GM12878 (cell line): ENCODE measurements at regions not wholly inside any gene's neighbourhood (a gene's known extent, or its start where the extent isn't known, plus 50 kb on each side); places are given as distances from the start of the nearest gene placed in this dataset.

Source experiments
- ATAC-seq: fragments of 200-7000 bp; cut with Tn5 transposase; 3 replicates; pipeline ENCODE4 v1.9.1; 2020; ENCODE audit warnings: mild to moderate bottlenecking, moderate library complexity
- BruUV-seq: library from RNA; stranded (reverse); fragments of 400-500 nt; replicated peaks from 2 replicates; lab custom pipeline; 2021; lab: Mats Ljungman, UMichigan
- CTCF ChIA-PET: fragments of 300-600 bp; sonication (Branson Sonifier 250); formaldehyde crosslinking; extraction: SDS; loops from one replicate; lab custom pipeline; 2021; ENCODE audit warnings: inconsistent platforms; lab: Yijun Ruan, JAX
- POLR2A ChIA-PET: fragments of 350-600 bp; formaldehyde crosslinking; extraction: SDS; loops from one replicate; lab custom pipeline; 2021; ENCODE audit warnings: inconsistent platforms; lab: Charles Lee
- RAD21 ChIA-PET: fragments of 300-600 bp; sonication (Branson Sonifier 250); formaldehyde crosslinking; loops from one replicate; lab custom pipeline; 2023; ENCODE audit warnings: antibody characterized with exemption; ENCODE audit not compliant: unreplicated experiment; lab: Charles Lee
- SMC1A ChIA-PET: fragments of 300-600 bp; sonication (Branson Sonifier 250); formaldehyde crosslinking; loops from one replicate; lab custom pipeline; 2023; ENCODE audit not compliant: unreplicated experiment, uncharacterized antibody; lab: Charles Lee
- DNase-seq: peaks from one replicate; pipeline ENCODE4 v3.0.0-alpha.2; 2011; ENCODE audit warnings: low read depth, low spot score
- FAIRE-seq: peaks from 3 replicates; lab custom pipeline; 2011; peaks lifted over from hg19 to GRCh38; lab: Jason Lieb, UNC
- H2AFZ ChIP-seq: 2 replicates; pipeline ENCODE4 v1.6.0; 2011; ENCODE audit warnings: low read depth, low read length, control low read depth; ENCODE audit not compliant: control insufficient read depth
- H3K27ac ChIP-seq: 2 replicates; pipeline ENCODE4 v1.5.1; 2011; ENCODE audit warnings: control low read depth; ENCODE audit not compliant: control insufficient read depth, insufficient read depth
- H3K27me3 ChIP-seq, 2 experiments: replicated peaks in 1 of 2; 2 replicates each; pipeline versions ENCODE4 v1.6.0 to v1.6.1; 2011; ENCODE audit warnings: low read length in 1 of 2; ENCODE audit not compliant: control insufficient read depth in 2 of 2, insufficient read depth in 2 of 2
- H3K36me3 ChIP-seq, 2 experiments: 2 replicates each; pipeline ENCODE4 v1.5.1; 2011; ENCODE audit warnings: low read length in 1 of 2; ENCODE audit not compliant: control insufficient read depth in 2 of 2, insufficient read depth in 2 of 2
- H3K4me1 ChIP-seq: 2 replicates; pipeline ENCODE4 v1.6.1; 2011; ENCODE audit warnings: mild to moderate bottlenecking, low read length, moderate library complexity, mixed read lengths; ENCODE audit not compliant: control insufficient read depth, insufficient read depth
- H3K4me2 ChIP-seq: 2 replicates; pipeline ENCODE4 v1.6.0; 2011; ENCODE audit warnings: control low read depth; ENCODE audit not compliant: control insufficient read depth, insufficient read depth
- H3K4me3 ChIP-seq: fragments of 200-600 bp; sonication (generic); 2 replicates; pipeline ENCODE4 v1.5.1; 2016
- H3K79me2 ChIP-seq: 2 replicates; pipeline ENCODE4 v1.6.0; 2011; ENCODE audit warnings: low read length; ENCODE audit not compliant: control insufficient read depth, insufficient read depth
- H3K9ac ChIP-seq: 2 replicates; pipeline ENCODE4 v1.8.0; 2011; ENCODE audit warnings: low read length, control low read depth, mixed read lengths; ENCODE audit not compliant: control insufficient read depth, insufficient read depth
- H3K9me3 ChIP-seq: replicated peaks from 3 replicates; pipeline ENCODE4 v1.5.1; 2011; ENCODE audit warnings: mild to moderate bottlenecking, low read length; ENCODE audit not compliant: control insufficient read depth, insufficient read depth
- H4K20me1 ChIP-seq: 2 replicates; pipeline ENCODE4 v1.6.0; 2011; ENCODE audit not compliant: control insufficient read depth, insufficient read depth
- ATF7 ChIP-seq: fragments of 450-650 bp; IDR thresholded peaks from 2 replicates; pipeline ENCODE4 v1.6.1; 2016; ENCODE audit warnings: low read depth, mild to moderate bottlenecking
- CEBPB ChIP-seq, 2 experiments: fragments of 150-350 bp in 1 of 2; IDR thresholded peaks; 2 replicates each; pipeline ENCODE4 v1.6.1; 2012 to 2014; ENCODE audit warnings: low read depth in 2 of 2, low read length in 2 of 2, borderline replicate concordance in 1 of 2, inconsistent platforms in 1 of 2
- CREM ChIP-seq: IDR thresholded peaks from 2 replicates; pipeline ENCODE4 v1.6.1; 2014; ENCODE audit warnings: antibody characterized with exemption, low read depth
- FOS ChIP-seq: IDR thresholded peaks from 3 replicates; pipeline ENCODE4 v1.6.1; 2011; ENCODE audit warnings: borderline replicate concordance; ENCODE audit not compliant: insufficient read length; ENCODE audit errors: extremely low read depth
- FOXK2 ChIP-seq: fragments of 450-650 bp; IDR thresholded peaks from 2 replicates; pipeline ENCODE4 v1.6.1; 2017; ENCODE audit warnings: mild to moderate bottlenecking, moderate library complexity
- KLF5 ChIP-seq: fragments of 450-650 bp; IDR thresholded peaks from 2 replicates; pipeline ENCODE4 v1.6.1; 2014; ENCODE audit warnings: mild to moderate bottlenecking; ENCODE audit not compliant: partially characterized antibody
- NFIC ChIP-seq: IDR thresholded peaks from 2 replicates; pipeline ENCODE4 v1.6.1; 2012; ENCODE audit warnings: low read depth, mild to moderate bottlenecking, inconsistent platforms, low read length, moderate library complexity
- SIX5 ChIP-seq: IDR thresholded peaks from 2 replicates; pipeline ENCODE4 v1.6.1; 2011; ENCODE audit warnings: mild to moderate bottlenecking, low read depth, low read length, moderate library complexity; ENCODE audit not compliant: severe bottlenecking
- SMC3 ChIP-seq: IDR thresholded peaks from 2 replicates; pipeline ENCODE4 v1.6.1; 2011; ENCODE audit warnings: low read length, improper control_type of control experiment, borderline replicate concordance
- WRNIP1 ChIP-seq: IDR thresholded peaks from 2 replicates; pipeline ENCODE4 v1.6.1; 2011; ENCODE audit warnings: low read depth, low read length, improper control_type of control experiment, borderline replicate concordance
- ZBTB40 ChIP-seq: fragments of 450-650 bp; IDR thresholded peaks from 2 replicates; pipeline ENCODE4 v1.6.1; 2016; ENCODE audit warnings: mild to moderate bottlenecking, moderate library complexity, borderline replicate concordance
- ZNF622 ChIP-seq: fragments of 450-650 bp; IDR thresholded peaks from 2 replicates; pipeline ENCODE4 v1.6.1; 2017; ENCODE audit warnings: mild to moderate bottlenecking, inconsistent platforms
- in situ Hi-C: fragments of 300-500 bp; cut with MboI; formaldehyde crosslinking; loops from 9 replicates; pipeline ENCODE4 v1.14.3; 2018; ENCODE audit warnings: mixed read lengths
- intact Hi-C: fragments of 100-400 bp; cut with micrococcal nuclease; formaldehyde crosslinking; loops from one replicate; pipeline ENCODE4 v1.14.2; 2022; ENCODE audit not compliant: unreplicated experiment
- TF ChIP-seq, protein P1 (sequence below): fragments of 450-650 bp; formaldehyde crosslinking; IDR thresholded peaks from 2 replicates; pipeline ENCODE4 v1.4.0; 2022; ENCODE audit warnings: mild to moderate bottlenecking, moderate library complexity
- TF ChIP-seq, protein P2 (sequence below): IDR thresholded peaks from 2 replicates; pipeline ENCODE4 v1.6.1; 2012; ENCODE audit warnings: low read depth, low read length, improper control_type of control experiment

DNA sequence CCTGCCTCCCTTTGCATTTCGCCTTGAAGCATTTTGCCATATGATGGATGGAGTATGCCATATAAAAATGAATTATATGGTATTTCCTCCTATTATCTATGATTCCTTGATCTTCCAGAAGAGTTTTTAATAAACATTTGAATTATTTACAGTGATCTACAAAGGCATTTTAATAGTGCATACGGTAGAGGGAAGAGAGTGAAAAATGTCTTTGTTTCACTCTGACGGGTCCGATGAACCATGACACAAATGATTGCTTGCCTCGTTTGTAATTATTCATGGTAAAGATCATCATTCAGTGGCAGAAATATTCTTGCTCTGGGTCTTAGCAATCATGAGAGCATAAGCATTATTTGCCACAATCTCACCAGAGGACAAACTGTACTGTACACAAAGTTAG lies 1010.9 kb downstream of the NTRK3 start (continued):
- no peak for TF ChIP-seq NFIC
- TF ChIP-seq KLF5, result no peak
- no peak for TF ChIP-seq WRNIP1
- TF ChIP-seq SMC3, result no peak
- TF ChIP-seq ZNF622, result no peak
- TF ChIP-seq ZBTB40, result no peak
- TF ChIP-seq, all 136 proteins: peak for 0

DNA sequence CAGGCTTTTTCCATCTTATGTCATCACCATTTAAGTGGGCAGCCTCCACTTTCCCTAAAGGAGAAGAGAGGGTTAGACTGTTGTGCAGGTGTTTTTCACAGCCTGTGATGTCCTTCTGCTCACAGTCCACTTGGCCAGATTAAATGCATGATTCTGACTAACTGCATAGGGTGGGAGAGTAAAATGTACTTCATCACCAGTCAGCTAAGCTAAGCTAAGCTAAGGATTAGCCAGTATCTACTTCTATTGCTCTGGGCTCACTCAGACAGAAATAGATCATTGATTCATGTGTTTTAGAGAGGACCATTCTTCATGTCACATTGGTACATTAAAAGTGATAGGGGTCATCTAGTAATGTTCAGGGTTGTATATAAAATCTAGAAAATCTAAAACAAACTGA lies 1013.1 kb downstream of the NTRK3 start:
- ChIA-PET SMC1A (no interaction called here), RAD21 (no interaction called here), CTCF (no interaction called here), POLR2A (no interaction called here)
- no peak overlapping the region for H3K27ac ChIP-seq
- H3K79me2 ChIP-seq, result no peaks in the 10 kb centered on the region
- no peak overlapping the region for H3K4me3 ChIP-seq
- ATAC-seq (no peak), FAIRE-seq (no peak), DNase-seq (no peak)
- H3K36me3 ChIP-seq, result no peaks in the 10 kb centered on the region
- no peak overlapping the region for H3K4me2 ChIP-seq
- H4K20me1 ChIP-seq, result no peaks in the 10 kb centered on the region
- H3K4me1 ChIP-seq, result no peaks in the 10 kb centered on the region
- in situ Hi-C loops (no loop called here), intact Hi-C loops (no loop called here)
- H3K9me3 ChIP-seq, result no peaks in the 10 kb centered on the region
- no peak overlapping the region for H2AFZ ChIP-seq
- no peak overlapping the region for H3K9ac ChIP-seq
- BruUV-seq, result no TSS peak
- no peaks in the 10 kb centered on the region for H3K27me3 ChIP-seq
- TF ChIP-seq FOS (no peak), SIX5 (no peak), CREM (no peak), ATF7 (no peak), CEBPB (IDR thresholded peaks at IDR 0.05; ENCODE audit: borderline replicate concordance in 1 of 2, low read depth in 2 of 2, low read length in 2 of 2) (no peak), SMC3 (no peak), FOXK2 (no peak)
- TF ChIP-seq, protein P1, sequence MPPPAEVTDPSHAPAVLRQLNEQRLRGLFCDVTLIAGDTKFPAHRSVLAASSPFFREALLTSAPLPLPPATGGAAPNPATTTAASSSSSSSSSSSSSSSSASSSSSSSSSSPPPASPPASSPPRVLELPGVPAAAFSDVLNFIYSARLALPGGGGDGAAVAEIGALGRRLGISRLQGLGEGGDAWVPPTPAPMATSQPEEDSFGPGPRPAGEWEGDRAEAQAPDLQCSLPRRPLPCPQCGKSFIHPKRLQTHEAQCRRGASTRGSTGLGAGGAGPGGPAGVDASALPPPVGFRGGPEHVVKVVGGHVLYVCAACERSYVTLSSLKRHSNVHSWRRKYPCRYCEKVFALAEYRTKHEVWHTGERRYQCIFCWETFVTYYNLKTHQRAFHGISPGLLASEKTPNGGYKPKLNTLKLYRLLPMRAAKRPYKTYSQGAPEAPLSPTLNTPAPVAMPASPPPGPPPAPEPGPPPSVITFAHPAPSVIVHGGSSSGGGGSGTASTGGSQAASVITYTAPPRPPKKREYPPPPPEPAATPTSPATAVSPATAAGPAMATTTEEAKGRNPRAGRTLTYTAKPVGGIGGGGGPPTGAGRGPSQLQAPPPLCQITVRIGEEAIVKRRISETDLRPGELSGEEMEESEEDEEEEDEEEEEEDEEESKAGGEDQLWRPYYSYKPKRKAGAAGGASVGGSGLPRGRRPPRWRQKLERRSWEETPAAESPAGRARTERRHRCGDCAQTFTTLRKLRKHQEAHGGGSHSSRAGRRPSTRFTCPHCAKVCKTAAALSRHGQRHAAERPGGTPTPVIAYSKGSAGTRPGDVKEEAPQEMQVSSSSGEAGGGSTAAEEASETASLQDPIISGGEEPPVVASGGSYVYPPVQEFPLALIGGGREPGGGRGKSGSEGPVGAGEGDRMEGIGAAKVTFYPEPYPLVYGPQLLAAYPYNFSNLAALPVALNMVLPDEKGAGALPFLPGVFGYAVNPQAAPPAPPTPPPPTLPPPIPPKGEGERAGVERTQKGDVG, result no peak
- TF ChIP-seq, protein P2, sequence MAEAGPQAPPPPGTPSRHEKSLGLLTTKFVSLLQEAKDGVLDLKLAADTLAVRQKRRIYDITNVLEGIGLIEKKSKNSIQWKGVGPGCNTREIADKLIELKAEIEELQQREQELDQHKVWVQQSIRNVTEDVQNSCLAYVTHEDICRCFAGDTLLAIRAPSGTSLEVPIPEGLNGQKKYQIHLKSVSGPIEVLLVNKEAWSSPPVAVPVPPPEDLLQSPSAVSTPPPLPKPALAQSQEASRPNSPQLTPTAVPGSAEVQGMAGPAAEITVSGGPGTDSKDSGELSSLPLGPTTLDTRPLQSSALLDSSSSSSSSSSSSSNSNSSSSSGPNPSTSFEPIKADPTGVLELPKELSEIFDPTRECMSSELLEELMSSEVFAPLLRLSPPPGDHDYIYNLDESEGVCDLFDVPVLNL, result no peak
